SK-N-SH treated with all-trans-retinoic acid at 6 μM for 48 hours (cell line): ENCODE measurements at regions not wholly inside any gene's neighbourhood (a gene's known extent, or its start where the extent isn't known, plus 50 kb on each side); places are given as distances from the start of the nearest gene placed in this dataset.

ENCODE experiments used
- ATAC-seq: fragments of 200-7000 bp; cut with Tn5 transposase; 3 replicates; pipeline ENCODE4 v1.9.1; 2020; ENCODE audit warnings: mild to moderate bottlenecking, moderate library complexity
- ARNTL ChIP-seq: fragments of 450-650 bp; formaldehyde crosslinking; IDR thresholded peaks from 2 replicates; pipeline ENCODE4 v1.5.0; 2020; ENCODE audit warnings: low read depth, mild to moderate bottlenecking, moderate library complexity, borderline replicate concordance
- BACH2 ChIP-seq: fragments of 250-450 bp; sonication (Bioruptor Pico); IDR thresholded peaks from 2 replicates; pipeline ENCODE4 v1.9.0; 2021; ENCODE audit warnings: mild to moderate bottlenecking, borderline replicate concordance
- CREB5 ChIP-seq: fragments of 250-450 bp; sonication (Bioruptor Pico); IDR thresholded peaks from 2 replicates; pipeline ENCODE4 v1.5.1; 2020; ENCODE audit warnings: low read depth, mild to moderate bottlenecking, moderate library complexity
- CSDC2 ChIP-seq: fragments of 250-450 bp; sonication (Bioruptor Pico); IDR thresholded peaks from 2 replicates; pipeline ENCODE4 v1.5.0; 2020; ENCODE audit warnings: mild to moderate bottlenecking, moderate library complexity
- CSRNP3 ChIP-seq: fragments of 250-450 bp; sonication (Bioruptor Pico); IDR thresholded peaks from 2 replicates; pipeline ENCODE4 v1.5.1; 2021; ENCODE audit warnings: mild to moderate bottlenecking, moderate library complexity
- ESRRG ChIP-seq: fragments of 250-450 bp; sonication (Bioruptor Pico); IDR thresholded peaks from 2 replicates; pipeline ENCODE4 v1.6.1; 2021; ENCODE audit warnings: mild to moderate bottlenecking
- GLIS3 ChIP-seq: fragments of 250-450 bp; sonication (Bioruptor Pico); IDR thresholded peaks from 2 replicates; pipeline ENCODE4 v1.5.0; 2020; ENCODE audit warnings: mild to moderate bottlenecking, moderate library complexity
- ISL1 ChIP-seq: fragments of 250-450 bp; sonication (Bioruptor Pico); IDR thresholded peaks from 2 replicates; pipeline ENCODE4 v2.1.2; 2022; ENCODE audit warnings: mild to moderate bottlenecking, moderate library complexity
- OSR1 ChIP-seq: fragments of 250-450 bp; sonication (Bioruptor Pico); IDR thresholded peaks from 2 replicates; pipeline ENCODE4 v1.8.0; 2022; ENCODE audit warnings: moderate library complexity, mild to moderate bottlenecking, inconsistent platforms
- PATZ1 ChIP-seq: fragments of 250-450 bp; sonication (Bioruptor Pico); IDR thresholded peaks from 2 replicates; pipeline ENCODE4 v1.8.0; 2020; ENCODE audit warnings: mild to moderate bottlenecking, moderate library complexity, borderline replicate concordance
- POU6F1 ChIP-seq: fragments of 250-450 bp; sonication (Bioruptor Pico); IDR thresholded peaks from 2 replicates; pipeline ENCODE4 v1.8.0; 2021; ENCODE audit warnings: low read depth, mild to moderate bottlenecking, moderate library complexity, borderline replicate concordance
- PPARA ChIP-seq: fragments of 250-450 bp; sonication (Bioruptor Pico); IDR thresholded peaks from 2 replicates; pipeline ENCODE4 v1.5.0; 2020; ENCODE audit warnings: mild to moderate bottlenecking, borderline replicate concordance
- RARB ChIP-seq: fragments of 250-450 bp; sonication (Bioruptor Pico); IDR thresholded peaks from 2 replicates; pipeline ENCODE4 v1.8.0; 2021; ENCODE audit warnings: mild to moderate bottlenecking, moderate library complexity
- SNAI2 ChIP-seq: fragments of 250-450 bp; sonication (Bioruptor Pico); IDR thresholded peaks from 2 replicates; pipeline ENCODE4 v1.5.0; 2020; ENCODE audit warnings: mild to moderate bottlenecking, moderate library complexity
- TSHZ2 ChIP-seq: fragments of 250-450 bp; sonication (Bioruptor Pico); IDR thresholded peaks from 2 replicates; pipeline ENCODE4 v1.5.0; 2020; ENCODE audit warnings: mild to moderate bottlenecking, moderate library complexity
- ZC3H10 ChIP-seq: fragments of 250-450 bp; sonication (Bioruptor Pico); IDR thresholded peaks from 2 replicates; pipeline ENCODE4 v1.5.1; 2021; ENCODE audit warnings: mild to moderate bottlenecking, moderate library complexity
- ZFP3 ChIP-seq: fragments of 250-450 bp; sonication (Bioruptor Pico); IDR thresholded peaks from 2 replicates; pipeline ENCODE4 v1.5.0; 2020; ENCODE audit warnings: mild to moderate bottlenecking, moderate library complexity
- ZFP30 ChIP-seq: fragments of 450-650 bp; formaldehyde crosslinking; IDR thresholded peaks from 2 replicates; pipeline ENCODE4 v1.5.0; 2022; ENCODE audit warnings: mild to moderate bottlenecking, moderate library complexity
- ZNF565 ChIP-seq: fragments of 450-650 bp; formaldehyde crosslinking; conservative IDR thresholded peaks from 2 replicates; pipeline ENCODE4 v1.5.0; 2020; ENCODE audit warnings: low read depth, mild to moderate bottlenecking, moderate library complexity
- ZNF70 ChIP-seq: fragments of 450-650 bp; formaldehyde crosslinking; IDR thresholded peaks from 2 replicates; pipeline ENCODE4 v1.5.0; 2020; ENCODE audit warnings: mild to moderate bottlenecking, moderate library complexity
- ZNF8 ChIP-seq: fragments of 450-650 bp; formaldehyde crosslinking; IDR thresholded peaks from 2 replicates; pipeline ENCODE4 v1.5.0; 2020; ENCODE audit warnings: mild to moderate bottlenecking, moderate library complexity

GRCh38 chr15:99440551-99441443, 125.0 kb upstream of the MEF2A start:
- ATAC-seq = no peak
- TF ChIP-seq ZNF8 (CRISPR knock-in tag) (no peak), POU6F1 (CRISPR knock-in tag) (no peak), CSRNP3 (CRISPR knock-in tag) (no peak), ZFP30 (CRISPR knock-in tag) (no peak), TSHZ2 (CRISPR knock-in tag) (no peak), GLIS3 (CRISPR knock-in tag) (no peak), RARB (no peak), ZNF70 (no peak), SNAI2 (CRISPR knock-in tag) (no peak), OSR1 (no peak), CSDC2 (CRISPR knock-in tag) (no peak), ESRRG (CRISPR knock-in tag) (no peak), ZC3H10 (CRISPR knock-in tag) (no peak), PPARA (no peak), PATZ1 (CRISPR knock-in tag) (no peak), ZFP3 (CRISPR knock-in tag) (no peak), ZNF565 (CRISPR knock-in tag) (no peak), BACH2 (CRISPR knock-in tag) (no peak)
- TF ChIP-seq, all 23 proteins: peak for 0

- no peak for ATAC-seq
- TF ChIP-seq ZNF70 (no peak), CSDC2 (CRISPR knock-in tag) (no peak), CREB5 (CRISPR knock-in tag) (no peak), PATZ1 (CRISPR knock-in tag) (no peak), ISL1 (CRISPR knock-in tag) (no peak), CSRNP3 (CRISPR knock-in tag) (no peak), OSR1 (no peak), ZFP3 (CRISPR knock-in tag) (no peak), ZNF565 (CRISPR knock-in tag) (no peak), TSHZ2 (CRISPR knock-in tag) (no peak), ZC3H10 (CRISPR knock-in tag) (no peak), ZFP30 (CRISPR knock-in tag) (no peak), GLIS3 (CRISPR knock-in tag) (no peak), SNAI2 (CRISPR knock-in tag) (no peak), ARNTL (CRISPR knock-in tag) (no peak), ZNF8 (CRISPR knock-in tag) (no peak)
These were observed 124.4 kb upstream of the MEF2A start for GRCh38 chr15:99441444-99441800.
